Fibroblast of mammary gland (primary cell): ENCODE measurements at regions not wholly inside any gene's neighbourhood (a gene's known extent, or its start where the extent isn't known, plus 50 kb on each side); places are given as distances from the start of the nearest gene placed in this dataset.

Experiments used
- DNase-seq: peaks from one replicate; pipeline ENCODE4 v3.0.0-alpha.2; 2010; ENCODE audit warnings: low read depth
- H3K4me3 ChIP-seq: 2 replicates; pipeline ENCODE4 v1.5.1; 2011; ENCODE audit warnings: low read depth, mild to moderate bottlenecking, low read length, moderate library complexity; ENCODE audit not compliant: control insufficient read depth
- CTCF ChIP-seq: conservative IDR thresholded peaks from 2 replicates; pipeline ENCODE4 v1.5.1; 2011; ENCODE audit warnings: low read depth, low read length, inconsistent platforms; ENCODE audit not compliant: control insufficient read depth, insufficient read depth

- TF ChIP-seq CTCF = no peak
- H3K4me3 ChIP-seq = no peak overlapping the region
Measured at GRCh38 chr2:220871909-220872308, 700.2 kb downstream of the EPHA4 start.

GRCh38 chr2:220876080-220876824, 695.9 kb downstream of the EPHA4 start:
- H3K4me3 ChIP-seq = no peak overlapping the region
- DNase-seq = no peak
- no peak for TF ChIP-seq CTCF

More at GRCh38 chr2:220871909-220872308, 700.2 kb downstream of the EPHA4 start:
- DNase-seq = no peak

GRCh38 chr2:220877491-220877890, 694.6 kb downstream of the EPHA4 start:
- H3K4me3 ChIP-seq = no peak overlapping the region
- no peak for TF ChIP-seq CTCF
- DNase-seq = no peak

- no peak overlapping the region for H3K4me3 ChIP-seq
- DNase-seq = no peak
- no peak for TF ChIP-seq CTCF
Measured at GRCh38 chr2:220877897-220878296, 694.2 kb downstream of the EPHA4 start.

DNA sequence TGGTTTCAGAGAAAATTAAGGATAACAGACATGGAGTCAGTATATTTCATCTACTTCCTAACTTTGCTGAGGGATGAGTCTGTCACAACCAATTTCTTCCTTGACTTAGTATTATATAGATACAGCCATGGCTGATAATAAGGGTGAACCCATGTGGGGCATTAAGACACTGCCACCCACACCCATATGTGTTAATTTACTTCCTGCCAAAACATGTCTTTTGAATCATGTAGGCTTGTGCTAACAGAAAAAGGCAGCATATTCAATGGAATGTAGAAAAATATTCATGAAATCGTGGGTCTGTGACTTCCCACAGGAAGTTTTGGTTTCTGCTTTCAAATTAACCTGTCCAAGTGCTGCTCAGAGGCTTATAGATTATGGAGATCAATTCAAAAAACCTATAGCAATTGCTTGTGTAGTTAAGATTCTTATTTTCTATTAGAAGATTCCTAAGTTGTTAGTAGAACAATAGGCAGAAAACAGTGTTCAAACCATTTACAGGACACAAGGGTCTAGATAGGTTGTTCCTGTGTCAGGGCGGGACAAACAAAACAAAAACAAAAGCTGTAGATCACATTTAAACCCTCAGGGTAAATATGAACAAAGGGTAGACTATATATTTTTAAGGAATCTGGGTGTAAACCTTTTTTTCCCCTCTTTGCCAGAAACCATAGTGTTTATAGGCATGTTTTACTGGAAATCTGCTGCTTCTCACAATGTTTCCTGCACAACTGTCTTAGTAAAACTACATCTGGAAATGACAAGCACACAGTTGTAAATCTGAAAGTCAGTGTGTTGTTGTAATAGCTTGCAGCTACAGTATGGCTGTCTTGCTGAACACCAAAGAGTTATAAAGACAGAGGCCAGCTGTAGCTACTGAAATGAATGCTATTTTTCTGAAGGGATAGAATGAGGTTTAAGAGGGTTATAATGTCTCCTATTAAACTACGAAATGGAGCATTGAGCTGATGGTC, 691.2 kb downstream of the EPHA4 start:
- TF ChIP-seq CTCF = no peak
- H3K4me3 ChIP-seq = no peak overlapping the region
- no peak for DNase-seq

DNA sequence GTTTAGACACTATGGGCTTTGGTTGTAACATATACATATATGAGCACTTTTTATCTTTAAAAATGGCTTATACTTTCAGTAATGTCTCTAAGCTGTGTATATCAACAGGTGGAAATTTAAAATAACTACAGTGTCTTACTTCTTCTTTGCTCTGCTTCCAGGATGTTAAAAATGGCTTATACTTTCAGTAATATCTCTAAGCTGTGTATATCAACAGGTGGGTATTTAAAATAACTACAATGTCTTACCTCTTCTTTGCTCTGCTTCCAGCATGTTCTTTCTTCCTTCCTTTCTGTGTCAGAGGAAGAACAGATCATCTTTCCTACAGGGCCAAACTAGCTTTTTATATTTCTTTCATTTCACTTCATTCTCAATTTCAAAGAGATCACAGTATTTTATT, 689.6 kb downstream of the EPHA4 start:
- no peak for DNase-seq
- TF ChIP-seq CTCF = no peak
- no peak overlapping the region for H3K4me3 ChIP-seq
